Mesenchymal stem cell (in vitro differentiated cells and primary cell): ENCODE measurements at regions not wholly inside any gene's neighbourhood (a gene's known extent, or its start where the extent isn't known, plus 50 kb on each side); places are given as distances from the start of the nearest gene placed in this dataset.

Experiments
- DNase-seq: peaks from one replicate; pipeline ENCODE4 v3.0.0-alpha.2; 2013
- H2AFZ ChIP-seq: one replicate; pipeline ENCODE4 v1.6.1; 2013; ENCODE audit warnings: low read depth, mild to moderate bottlenecking, control low read depth, inconsistent platforms, low read length, moderate library complexity
- H2AK5ac ChIP-seq: 2 replicates; pipeline ENCODE4 v1.6.1; 2013; ENCODE audit warnings: low read length, moderate library complexity, mild to moderate bottlenecking, inconsistent platforms; ENCODE audit not compliant: severe bottlenecking
- H2BK120ac ChIP-seq: one replicate; pipeline ENCODE4 v1.6.1; 2013; ENCODE audit warnings: low read depth, mild to moderate bottlenecking, inconsistent platforms, low read length, moderate library complexity
- H2BK12ac ChIP-seq, 2 experiments: one replicate each; pipeline ENCODE4 v1.6.1; 2013; ENCODE audit warnings: inconsistent platforms in 2 of 2, low read length in 2 of 2, mild to moderate bottlenecking in 2 of 2, moderate library complexity in 2 of 2, control low read depth in 1 of 2
- H2BK15ac ChIP-seq: one replicate; pipeline ENCODE4 v1.6.1; 2013; ENCODE audit warnings: mild to moderate bottlenecking, low read depth, inconsistent platforms; ENCODE audit not compliant: poor library complexity, severe bottlenecking
- H2BK5ac ChIP-seq: 2 replicates; pipeline ENCODE4 v1.6.1; 2013; ENCODE audit warnings: low read depth, mild to moderate bottlenecking, low read length, control low read depth, inconsistent platforms; ENCODE audit not compliant: poor library complexity, severe bottlenecking
- H3K14ac ChIP-seq, 2 experiments: one replicate each; pipeline ENCODE4 v1.6.1; 2013; ENCODE audit warnings: inconsistent platforms in 2 of 2, low read length in 2 of 2, control low read depth in 1 of 2, mild to moderate bottlenecking in 1 of 2, moderate library complexity in 1 of 2
- H3K18ac ChIP-seq, 2 experiments: one replicate each; pipeline ENCODE4 v1.6.1; 2013; ENCODE audit warnings: inconsistent platforms in 2 of 2, low read length in 2 of 2, control low read depth in 1 of 2, low read depth in 1 of 2, mild to moderate bottlenecking in 1 of 2
- H3K23ac ChIP-seq, 2 experiments: one replicate each; pipeline ENCODE4 v1.6.1; 2013; ENCODE audit warnings: inconsistent platforms in 2 of 2, low read length in 2 of 2, mild to moderate bottlenecking in 2 of 2, moderate library complexity in 2 of 2, control low read depth in 1 of 2
- H3K27ac ChIP-seq: 2 replicates; pipeline ENCODE4 v1.5.1; 2013; ENCODE audit warnings: mild to moderate bottlenecking, moderate library complexity, low read length, control low read depth, inconsistent platforms; ENCODE audit not compliant: poor library complexity, severe bottlenecking
- H3K27me3 ChIP-seq, 2 experiments: 2 replicates each; pipeline versions ENCODE4 v1.6.1 to v1.7.0; 2013; ENCODE audit warnings: low read length in 2 of 2, mild to moderate bottlenecking in 2 of 2, moderate library complexity in 2 of 2, control low read depth in 1 of 2, inconsistent platforms in 1 of 2; ENCODE audit not compliant: control insufficient read depth in 1 of 2, insufficient read depth in 1 of 2
- H3K36me3 ChIP-seq, 2 experiments: 2 replicates each; pipeline versions ENCODE4 v1.6.1 to v1.7.0; 2013; ENCODE audit warnings: low read length in 2 of 2, control low read depth in 1 of 2, inconsistent platforms in 1 of 2, low read depth in 1 of 2, mild to moderate bottlenecking in 1 of 2; ENCODE audit not compliant: insufficient read depth in 2 of 2, control insufficient read depth in 1 of 2
- H3K4ac ChIP-seq, 2 experiments: one replicate each; pipeline ENCODE4 v1.6.1; 2013; ENCODE audit warnings: inconsistent platforms in 2 of 2, low read length in 2 of 2, mild to moderate bottlenecking in 2 of 2, moderate library complexity in 2 of 2, control low read depth in 1 of 2, low read depth in 1 of 2
- H3K4me1 ChIP-seq: 2 replicates; pipeline ENCODE4 v1.6.1; 2013; ENCODE audit warnings: low read depth, low read length, control low read depth; ENCODE audit not compliant: control insufficient read depth, insufficient read depth
- H3K4me2 ChIP-seq: 2 replicates; pipeline ENCODE4 v1.6.1; 2013; ENCODE audit warnings: low read length, mild to moderate bottlenecking, inconsistent platforms; ENCODE audit not compliant: poor library complexity, severe bottlenecking
- H3K4me3 ChIP-seq, 2 experiments: 2 replicates each; pipeline versions ENCODE4 v1.5.1 to v1.7.0; 2013; ENCODE audit warnings: low read length in 2 of 2, mild to moderate bottlenecking in 2 of 2, control low read depth in 1 of 2, low read depth in 1 of 2; ENCODE audit not compliant: insufficient read depth in 1 of 2
- H3K79me1 ChIP-seq: replicated peaks from 2 replicates; pipeline ENCODE4 v1.6.1; 2013; ENCODE audit warnings: mild to moderate bottlenecking, control low read depth, low read length, inconsistent platforms; ENCODE audit not compliant: poor library complexity, severe bottlenecking
- H3K9ac ChIP-seq: 2 replicates; pipeline ENCODE4 v1.7.0; 2013; ENCODE audit warnings: mild to moderate bottlenecking, low read length, moderate library complexity
- H3K9me3 ChIP-seq: 2 replicates; pipeline ENCODE4 v1.7.0; 2013; ENCODE audit warnings: mild to moderate bottlenecking, low read length; ENCODE audit not compliant: control insufficient read depth
- H4K8ac ChIP-seq: one replicate; pipeline ENCODE4 v1.6.1; 2013; ENCODE audit warnings: inconsistent platforms, mild to moderate bottlenecking, low read length, moderate library complexity
- H4K91ac ChIP-seq: one replicate; pipeline ENCODE4 v1.6.1; 2013; ENCODE audit warnings: mild to moderate bottlenecking, low read length, inconsistent platforms
- WGBS: methylation state at CpG from one replicate; pipeline ENCODE4 v1.1.7; 2013; ENCODE audit warnings: mixed read lengths; 5-methylcytosine and 5-hydroxymethylcytosine counted together

GRCh38 chr13:44275381-44275780 lies 98.2 kb upstream of the SERP2 start:
- H3K4me2 ChIP-seq: no peak overlapping the region
- H2BK12ac ChIP-seq: no peak overlapping the region
- H4K8ac ChIP-seq: no peak overlapping the region
- H2BK120ac ChIP-seq: no peak overlapping the region
- no peak overlapping the region for H2AFZ ChIP-seq
- H3K14ac ChIP-seq: no peak overlapping the region
- no peak overlapping the region for H3K4me3 ChIP-seq
- no peaks in the 10 kb centered on the region for H3K36me3 ChIP-seq
- no peak for DNase-seq
- no peak overlapping the region for H3K27ac ChIP-seq
- H3K79me1 ChIP-seq: no peaks in the 10 kb centered on the region
- peaks cover 2% of the 10 kb centered on the region for H3K4me1 ChIP-seq
- H3K27me3 ChIP-seq: no peaks in the 10 kb centered on the region
- H2AK5ac ChIP-seq: no peak overlapping the region
- no peak overlapping the region for H2BK5ac ChIP-seq
- H3K9me3 ChIP-seq: no peaks in the 10 kb centered on the region
- no peak overlapping the region for H4K91ac ChIP-seq
- no peak overlapping the region for H3K23ac ChIP-seq
- H3K4ac ChIP-seq: no peak overlapping the region
- H2BK15ac ChIP-seq: no peak overlapping the region
- no peak overlapping the region for H3K18ac ChIP-seq
- H3K9ac ChIP-seq: no peak overlapping the region

- 78% methylated on average over 3 of the region's 3 CpGs for WGBS
- H3K4me1 ChIP-seq: peaks cover 7% of the 10 kb centered on the region
- H2BK5ac ChIP-seq: no peak overlapping the region
- H3K14ac ChIP-seq: no peak overlapping the region
- H2AFZ ChIP-seq: no peak overlapping the region
- H4K91ac ChIP-seq: no peak overlapping the region
- no peak overlapping the region for H2BK120ac ChIP-seq
- H3K79me1 ChIP-seq: no peaks in the 10 kb centered on the region
- H4K8ac ChIP-seq: no peak overlapping the region
- no peak overlapping the region for H3K4ac ChIP-seq
- no peak overlapping the region for H3K4me2 ChIP-seq
- no peaks in the 10 kb centered on the region for H3K9me3 ChIP-seq
- no peak for DNase-seq
- no peaks in the 10 kb centered on the region for H3K27me3 ChIP-seq
- H3K18ac ChIP-seq: peak overlapping the region in 1 of 2 experiments; percentile 38
- no peak overlapping the region for H3K4me3 ChIP-seq
- no peak overlapping the region for H3K9ac ChIP-seq
- H2BK15ac ChIP-seq: no peak overlapping the region
- H3K27ac ChIP-seq: no peak overlapping the region
- H2AK5ac ChIP-seq: no peak overlapping the region
- H3K36me3 ChIP-seq: no peaks in the 10 kb centered on the region
- H2BK12ac ChIP-seq: no peak overlapping the region
- no peak overlapping the region for H3K23ac ChIP-seq
These were observed 97.6 kb upstream of the SERP2 start for GRCh38 chr13:44276061-44276460.

GRCh38 chr13:44277459-44277858 lies 96.2 kb upstream of the SERP2 start:
- no peak overlapping the region for H3K23ac ChIP-seq
- peak overlapping the region; percentile 16 to 22 for H3K18ac ChIP-seq
- H4K91ac ChIP-seq: peak overlapping the region; percentile 47
- H3K4me2 ChIP-seq: no peak overlapping the region
- no peak overlapping the region for H3K4me3 ChIP-seq
- no peak overlapping the region for H2BK5ac ChIP-seq
- H3K9ac ChIP-seq: no peak overlapping the region
- H3K4ac ChIP-seq: no peak overlapping the region
- H4K8ac ChIP-seq: no peak overlapping the region
- H3K4me1 ChIP-seq: peaks cover 15% of the 10 kb centered on the region
- H3K27me3 ChIP-seq: peaks cover 0 to 7% of the 10 kb centered on the region in 2 experiments
- H3K79me1 ChIP-seq: no peaks in the 10 kb centered on the region
- no peak overlapping the region for H2AK5ac ChIP-seq
- H3K36me3 ChIP-seq: no peaks in the 10 kb centered on the region
- H2BK120ac ChIP-seq: no peak overlapping the region
- no peak for DNase-seq
- H2AFZ ChIP-seq: no peak overlapping the region
- WGBS: 98% methylated on average over 1 of the region's 1 CpG
- H3K9me3 ChIP-seq: no peaks in the 10 kb centered on the region
- H2BK15ac ChIP-seq: no peak overlapping the region
- H3K14ac ChIP-seq: no peak overlapping the region
- H3K27ac ChIP-seq: no peak overlapping the region
- H2BK12ac ChIP-seq: peak overlapping the region in 1 of 2 experiments; percentile 67

- Histone ChIP-seq H3K4ac (no peak overlapping the region), H3K27ac (no peak overlapping the region), H3K36me3 (no peaks in the 10 kb centered on the region), H3K14ac (no peak overlapping the region), H3K9me3 (no peaks in the 10 kb centered on the region), H3K9ac (no peak overlapping the region), H2BK12ac (no peak overlapping the region), H3K79me1 (no peaks in the 10 kb centered on the region), H3K23ac (no peak overlapping the region), H2BK15ac (no peak overlapping the region), H3K4me2 (no peak overlapping the region), H3K4me3 (no peak overlapping the region), H4K8ac (no peak overlapping the region), H3K18ac (no peak overlapping the region), H2BK5ac (no peak overlapping the region), H2AK5ac (no peak overlapping the region), H2AFZ (no peak overlapping the region), H4K91ac (no peak overlapping the region), H2BK120ac (no peak overlapping the region), H3K4me1 (peaks cover 18% of the 10 kb centered on the region), H3K27me3 (peaks cover 0 to 9% of the 10 kb centered on the region in 2 experiments)
- 66% methylated on average over 4 of the region's 4 CpGs for WGBS
- peak; percentile 38 for DNase-seq
These were observed 95.5 kb upstream of the SERP2 start for GRCh38 chr13:44278166-44278565.
